Type B pancreatic cell (in vitro differentiated cells): ENCODE measurements at regions not wholly inside any gene's neighbourhood (a gene's known extent, or its start where the extent isn't known, plus 50 kb on each side); places are given as distances from the start of the nearest gene placed in this dataset.
A peak's percentile ranks its signal among the peaks of the same experiment; 100 is the strongest.

Experiments
- DNase-seq: peaks from one replicate; pipeline ENCODE4 v3.0.0; 2021; ENCODE audit warnings: mixed read lengths; ENCODE audit not compliant: unreplicated experiment; ENCODE audit errors: extremely low spot score
- H3K27ac Mint-ChIP-seq: 2 replicates; pipeline ENCODE4 v1.8.0; 2021; ENCODE audit warnings: mild to moderate bottlenecking, mixed read lengths
- H3K27me3 Mint-ChIP-seq: 2 replicates; pipeline ENCODE4 v1.8.0; 2021; ENCODE audit warnings: mixed read lengths
- H3K36me3 Mint-ChIP-seq: 2 replicates; pipeline ENCODE4 v1.8.0; 2021; ENCODE audit warnings: mixed read lengths
- H3K4me1 Mint-ChIP-seq: one replicate; pipeline ENCODE4 v1.8.0; 2021; ENCODE audit warnings: mixed read lengths; ENCODE audit not compliant: unreplicated experiment
- H3K4me3 Mint-ChIP-seq: 2 replicates; pipeline ENCODE4 v1.8.0; 2021; ENCODE audit warnings: mild to moderate bottlenecking, mixed read lengths
- H3K9me3 Mint-ChIP-seq: 2 replicates; pipeline ENCODE4 v1.8.0; 2021; ENCODE audit warnings: mixed read lengths
- TF ChIP-seq, protein P1 (sequence below): fragments of 200-600 bp; sonication (generic); conservative IDR thresholded peaks from 2 replicates; pipeline ENCODE4 v1.5.0; 2021; ENCODE audit warnings: antibody characterized with exemption, mild to moderate bottlenecking

DNA sequence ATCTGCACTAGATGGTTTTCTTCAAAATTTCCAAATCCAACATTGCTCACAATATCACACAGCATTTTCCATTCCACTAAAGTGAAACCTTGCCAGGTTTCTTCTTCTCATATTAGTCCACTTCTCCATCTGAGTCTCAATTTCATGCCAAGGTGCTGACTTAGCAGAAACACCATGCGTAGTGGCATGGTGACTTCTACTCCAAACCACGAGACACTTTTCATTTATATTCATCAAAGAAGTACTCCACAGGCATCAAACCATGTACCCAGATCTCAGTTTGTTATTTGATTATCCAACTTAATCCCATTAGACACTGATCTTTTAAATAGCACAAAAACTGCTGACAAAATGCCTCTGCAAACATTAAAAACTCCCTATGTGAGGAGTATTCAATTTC lies 233.4 kb upstream of the ITGA1 start:
- Mint-ChIP-seq H3K4me3 (no peak overlapping the region), H3K9me3 (no peaks in the 10 kb centered on the region), H3K36me3 (no peaks in the 10 kb centered on the region), H3K27me3 (no peaks in the 10 kb centered on the region), H3K27ac (no peak overlapping the region), H3K4me1 (no peaks in the 10 kb centered on the region)
- DNase-seq: no peak
- TF ChIP-seq, protein P1, sequence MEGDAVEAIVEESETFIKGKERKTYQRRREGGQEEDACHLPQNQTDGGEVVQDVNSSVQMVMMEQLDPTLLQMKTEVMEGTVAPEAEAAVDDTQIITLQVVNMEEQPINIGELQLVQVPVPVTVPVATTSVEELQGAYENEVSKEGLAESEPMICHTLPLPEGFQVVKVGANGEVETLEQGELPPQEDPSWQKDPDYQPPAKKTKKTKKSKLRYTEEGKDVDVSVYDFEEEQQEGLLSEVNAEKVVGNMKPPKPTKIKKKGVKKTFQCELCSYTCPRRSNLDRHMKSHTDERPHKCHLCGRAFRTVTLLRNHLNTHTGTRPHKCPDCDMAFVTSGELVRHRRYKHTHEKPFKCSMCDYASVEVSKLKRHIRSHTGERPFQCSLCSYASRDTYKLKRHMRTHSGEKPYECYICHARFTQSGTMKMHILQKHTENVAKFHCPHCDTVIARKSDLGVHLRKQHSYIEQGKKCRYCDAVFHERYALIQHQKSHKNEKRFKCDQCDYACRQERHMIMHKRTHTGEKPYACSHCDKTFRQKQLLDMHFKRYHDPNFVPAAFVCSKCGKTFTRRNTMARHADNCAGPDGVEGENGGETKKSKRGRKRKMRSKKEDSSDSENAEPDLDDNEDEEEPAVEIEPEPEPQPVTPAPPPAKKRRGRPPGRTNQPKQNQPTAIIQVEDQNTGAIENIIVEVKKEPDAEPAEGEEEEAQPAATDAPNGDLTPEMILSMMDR: no peak

DNA sequence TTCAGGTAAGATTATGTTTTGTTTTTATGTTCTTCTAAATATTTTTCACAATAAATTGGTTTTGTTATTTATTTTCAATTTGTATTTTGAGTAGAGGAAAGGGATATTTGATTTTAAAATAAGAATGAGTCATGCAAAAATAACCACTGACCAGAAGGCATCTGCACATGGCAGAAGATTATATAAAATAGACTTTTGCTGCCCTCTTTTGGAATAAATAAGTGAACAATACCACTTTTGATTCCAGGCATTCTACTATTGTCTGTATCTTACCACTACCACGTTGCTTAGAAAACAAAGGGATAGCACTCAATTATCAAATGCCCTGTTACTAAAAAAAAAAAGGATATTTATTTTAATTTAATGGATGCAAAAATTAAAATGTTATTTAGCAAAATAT lies 227.3 kb upstream of the ITGA1 start:
- H3K4me1 Mint-ChIP-seq: no peaks in the 10 kb centered on the region
- H3K4me3 Mint-ChIP-seq: no peak overlapping the region
- no peaks in the 10 kb centered on the region for H3K9me3 Mint-ChIP-seq
- no peak overlapping the region for H3K27ac Mint-ChIP-seq
- TF ChIP-seq, protein P1: peak; percentile 67
- DNase-seq: no peak
- H3K36me3 Mint-ChIP-seq: no peaks in the 10 kb centered on the region
- H3K27me3 Mint-ChIP-seq: peaks cover 5% of the 10 kb centered on the region

DNA sequence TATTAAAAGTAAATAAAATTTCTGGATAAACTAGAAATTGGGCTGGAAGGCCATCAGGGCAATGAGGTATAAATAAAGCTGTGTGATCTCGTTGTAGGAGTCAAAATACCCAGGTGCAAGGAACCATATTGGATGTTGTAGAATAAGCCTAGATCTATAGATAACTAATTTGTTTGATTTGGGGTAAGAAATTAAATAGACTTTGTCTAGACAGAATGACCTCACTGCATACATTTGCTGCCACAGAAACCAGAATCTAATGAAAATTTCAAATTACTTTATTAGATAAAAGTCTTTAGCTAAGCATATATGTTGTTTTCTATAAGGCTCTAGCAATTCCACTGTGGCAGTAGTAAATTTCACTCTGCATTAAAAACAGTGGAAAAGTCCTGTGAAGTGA lies 225.2 kb upstream of the ITGA1 start:
- no peaks in the 10 kb centered on the region for H3K9me3 Mint-ChIP-seq
- no peak for DNase-seq
- H3K27ac Mint-ChIP-seq: no peak overlapping the region
- H3K4me1 Mint-ChIP-seq: no peaks in the 10 kb centered on the region
- H3K27me3 Mint-ChIP-seq: peaks cover 5% of the 10 kb centered on the region
- no peak overlapping the region for H3K4me3 Mint-ChIP-seq
- no peaks in the 10 kb centered on the region for H3K36me3 Mint-ChIP-seq
- TF ChIP-seq, protein P1: no peak

DNA sequence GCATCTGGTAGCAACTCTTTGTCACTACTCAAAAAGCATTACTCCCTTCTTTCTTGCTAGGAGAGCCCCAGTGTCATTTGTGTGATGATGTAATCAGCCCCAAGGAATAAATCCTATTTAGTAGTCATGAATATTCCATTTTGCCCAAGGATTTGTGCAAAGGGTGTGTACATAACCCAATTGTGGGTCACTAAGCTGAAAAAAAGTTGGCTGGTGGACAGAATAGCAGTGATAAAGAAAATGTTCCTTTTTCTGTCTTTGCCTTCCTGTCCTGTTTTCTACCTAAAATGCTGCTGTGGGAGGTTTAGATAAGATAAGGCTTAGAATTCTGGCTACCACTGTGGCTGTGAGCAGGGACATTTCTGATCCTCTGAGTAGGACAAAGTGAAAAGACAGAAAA lies 223.1 kb upstream of the ITGA1 start:
- Mint-ChIP-seq H3K27ac (no peak overlapping the region), H3K4me1 (no peaks in the 10 kb centered on the region), H3K4me3 (no peak overlapping the region), H3K27me3 (peaks cover 5% of the 10 kb centered on the region), H3K9me3 (no peaks in the 10 kb centered on the region), H3K36me3 (no peaks in the 10 kb centered on the region)
- TF ChIP-seq, protein P1: no peak
- no peak for DNase-seq

DNA sequence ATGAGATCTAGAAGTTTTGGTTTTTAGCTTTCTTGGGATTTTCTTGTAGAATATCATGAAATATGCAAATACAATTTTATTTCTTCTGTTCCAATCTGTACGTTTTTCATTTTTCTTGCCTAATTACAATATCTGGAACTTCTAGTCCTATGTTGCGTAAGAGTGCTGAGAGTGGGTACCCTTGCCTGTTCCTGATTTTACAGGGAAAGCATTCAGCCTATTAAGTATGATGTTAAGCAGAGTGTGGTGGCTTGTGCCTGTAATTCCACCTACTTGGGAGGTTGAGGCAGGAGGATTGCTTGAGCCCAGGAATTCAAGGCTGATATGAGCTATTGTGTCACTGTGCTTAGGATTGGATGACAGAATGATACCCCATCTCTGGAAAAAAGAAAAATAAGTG lies 210.2 kb upstream of the ITGA1 start:
- H3K27ac Mint-ChIP-seq: no peak overlapping the region
- peaks cover 12% of the 10 kb centered on the region for H3K4me1 Mint-ChIP-seq
- TF ChIP-seq, protein P1: no peak
- no peaks in the 10 kb centered on the region for H3K27me3 Mint-ChIP-seq
- H3K36me3 Mint-ChIP-seq: no peaks in the 10 kb centered on the region
- no peak for DNase-seq
- H3K9me3 Mint-ChIP-seq: no peaks in the 10 kb centered on the region
- H3K4me3 Mint-ChIP-seq: no peak overlapping the region

DNA sequence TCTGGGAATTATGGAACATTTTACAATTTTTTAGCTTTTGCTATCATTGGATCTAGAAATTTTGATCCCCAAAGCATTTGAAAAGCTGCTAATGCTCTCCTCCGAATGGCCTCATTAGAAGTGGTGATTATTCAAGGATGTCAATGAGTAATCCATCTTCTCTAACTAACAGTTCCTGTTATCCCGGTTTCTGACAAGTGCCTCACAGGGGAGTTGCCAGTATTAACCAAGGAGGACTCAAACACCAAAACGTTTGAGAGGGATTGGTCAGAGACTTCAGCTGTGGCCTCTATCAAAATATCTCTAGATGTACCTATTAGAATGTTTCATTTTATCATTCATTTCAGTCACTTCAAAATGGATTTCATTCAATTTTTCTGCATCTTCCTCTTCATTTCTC lies 208.3 kb upstream of the ITGA1 start:
- DNase-seq: no peak
- peak overlapping the region; percentile 0 for H3K4me3 Mint-ChIP-seq
- no peaks in the 10 kb centered on the region for H3K9me3 Mint-ChIP-seq
- H3K27ac Mint-ChIP-seq: peak overlapping the region; percentile 9
- H3K4me1 Mint-ChIP-seq: peaks cover 12% of the 10 kb centered on the region
- TF ChIP-seq, protein P1: no peak
- no peaks in the 10 kb centered on the region for H3K36me3 Mint-ChIP-seq
- H3K27me3 Mint-ChIP-seq: no peaks in the 10 kb centered on the region
